PFSK-1 (cell line): ENCODE measurements at regions not wholly inside any gene's neighbourhood (a gene's known extent, or its start where the extent isn't known, plus 50 kb on each side); places are given as distances from the start of the nearest gene placed in this dataset.

Experiments used
- FOXP2 ChIP-seq: optimal IDR thresholded peaks from 2 replicates; pipeline ENCODE3; 2011; ENCODE audit warnings: borderline replicate concordance, control low read depth, inconsistent platforms; ENCODE audit not compliant: insufficient read depth; ENCODE audit errors: extremely low read length, extremely low read depth
- POLR2AphosphoS5 ChIP-seq: IDR thresholded peaks from 2 replicates; pipeline ENCODE4 v1.6.1; 2012; ENCODE audit warnings: low read depth, mild to moderate bottlenecking, control low read depth, low read length, moderate library complexity
- SIN3A ChIP-seq: IDR thresholded peaks from 2 replicates; pipeline ENCODE4 v1.6.1; 2012; ENCODE audit warnings: mild to moderate bottlenecking, low read length, moderate library complexity, borderline replicate concordance; ENCODE audit not compliant: insufficient read depth
- TAF1 ChIP-seq: IDR thresholded peaks from 2 replicates; pipeline ENCODE4 v1.6.1; 2012; ENCODE audit warnings: low read length, control low read depth, borderline replicate concordance; ENCODE audit not compliant: insufficient read depth
- TF ChIP-seq, protein P1 (sequence below), 2 experiments: IDR thresholded peaks; 2 replicates each; pipeline versions ENCODE4 v1.6.1 to v1.8.0; 2011 to 2012; ENCODE audit warnings: low read depth in 2 of 2, low read length in 2 of 2, control low read depth in 1 of 2, inconsistent platforms in 1 of 2, mild to moderate bottlenecking in 1 of 2, moderate library complexity in 1 of 2; ENCODE audit not compliant: insufficient read depth in 1 of 2

DNA sequence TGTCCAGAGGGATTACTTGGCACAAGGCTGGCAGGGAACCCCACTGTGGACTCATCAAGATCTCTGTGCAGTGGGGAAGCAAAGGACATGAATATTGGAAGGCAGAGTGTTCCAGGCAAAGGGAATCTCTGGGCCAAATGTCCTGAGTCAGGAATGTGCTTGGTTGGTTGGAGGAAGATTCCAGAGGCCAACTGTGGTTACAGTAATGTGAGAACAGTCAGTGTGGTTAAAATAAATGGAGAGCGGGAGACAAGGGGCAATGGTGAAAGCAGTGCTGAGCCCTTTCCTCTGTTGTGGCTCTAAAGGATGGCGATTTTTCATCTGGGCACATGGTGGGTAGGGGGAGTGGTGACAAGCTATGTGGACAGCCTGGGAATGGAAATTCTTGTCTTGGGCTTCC is 948.2 kb downstream of the BCL11B start:
- no peak for TF ChIP-seq POLR2AphosphoS5
- TF ChIP-seq FOXP2, result no peak
- no peak for TF ChIP-seq TAF1
- TF ChIP-seq SIN3A, result no peak
- TF ChIP-seq, protein P1, sequence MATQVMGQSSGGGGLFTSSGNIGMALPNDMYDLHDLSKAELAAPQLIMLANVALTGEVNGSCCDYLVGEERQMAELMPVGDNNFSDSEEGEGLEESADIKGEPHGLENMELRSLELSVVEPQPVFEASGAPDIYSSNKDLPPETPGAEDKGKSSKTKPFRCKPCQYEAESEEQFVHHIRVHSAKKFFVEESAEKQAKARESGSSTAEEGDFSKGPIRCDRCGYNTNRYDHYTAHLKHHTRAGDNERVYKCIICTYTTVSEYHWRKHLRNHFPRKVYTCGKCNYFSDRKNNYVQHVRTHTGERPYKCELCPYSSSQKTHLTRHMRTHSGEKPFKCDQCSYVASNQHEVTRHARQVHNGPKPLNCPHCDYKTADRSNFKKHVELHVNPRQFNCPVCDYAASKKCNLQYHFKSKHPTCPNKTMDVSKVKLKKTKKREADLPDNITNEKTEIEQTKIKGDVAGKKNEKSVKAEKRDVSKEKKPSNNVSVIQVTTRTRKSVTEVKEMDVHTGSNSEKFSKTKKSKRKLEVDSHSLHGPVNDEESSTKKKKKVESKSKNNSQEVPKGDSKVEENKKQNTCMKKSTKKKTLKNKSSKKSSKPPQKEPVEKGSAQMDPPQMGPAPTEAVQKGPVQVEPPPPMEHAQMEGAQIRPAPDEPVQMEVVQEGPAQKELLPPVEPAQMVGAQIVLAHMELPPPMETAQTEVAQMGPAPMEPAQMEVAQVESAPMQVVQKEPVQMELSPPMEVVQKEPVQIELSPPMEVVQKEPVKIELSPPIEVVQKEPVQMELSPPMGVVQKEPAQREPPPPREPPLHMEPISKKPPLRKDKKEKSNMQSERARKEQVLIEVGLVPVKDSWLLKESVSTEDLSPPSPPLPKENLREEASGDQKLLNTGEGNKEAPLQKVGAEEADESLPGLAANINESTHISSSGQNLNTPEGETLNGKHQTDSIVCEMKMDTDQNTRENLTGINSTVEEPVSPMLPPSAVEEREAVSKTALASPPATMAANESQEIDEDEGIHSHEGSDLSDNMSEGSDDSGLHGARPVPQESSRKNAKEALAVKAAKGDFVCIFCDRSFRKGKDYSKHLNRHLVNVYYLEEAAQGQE (IDR thresholded peaks at IDR 0.05; ENCODE audit: insufficient read depth in 1 of 2, low read depth in 2 of 2, low read length in 2 of 2), result no peak

DNA sequence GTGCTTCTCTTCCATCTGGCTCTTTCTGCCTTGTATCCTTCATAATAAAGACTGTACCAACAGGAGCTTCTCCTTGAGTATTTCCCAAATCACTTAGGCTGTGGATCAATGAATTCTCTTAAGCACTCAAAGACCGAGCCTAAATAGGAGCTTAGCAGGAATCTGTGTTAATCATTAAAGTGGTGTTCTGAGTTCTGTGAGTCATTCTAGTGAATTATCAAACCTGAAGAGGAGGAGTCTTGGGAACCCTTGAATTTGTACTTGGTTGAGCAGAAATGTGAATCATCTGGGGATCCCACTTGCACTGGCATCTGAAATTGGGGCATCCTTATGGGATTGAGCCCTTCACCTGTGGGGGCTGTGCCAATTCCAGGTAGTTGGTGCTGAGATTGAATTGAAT is 946.2 kb downstream of the BCL11B start:
- no peak for TF ChIP-seq TAF1
- TF ChIP-seq, protein P1 (IDR thresholded peaks at IDR 0.05; ENCODE audit: insufficient read depth in 1 of 2, low read depth in 2 of 2, low read length in 2 of 2), result no peak
- no peak for TF ChIP-seq SIN3A
- no peak for TF ChIP-seq FOXP2
- no peak for TF ChIP-seq POLR2AphosphoS5

DNA sequence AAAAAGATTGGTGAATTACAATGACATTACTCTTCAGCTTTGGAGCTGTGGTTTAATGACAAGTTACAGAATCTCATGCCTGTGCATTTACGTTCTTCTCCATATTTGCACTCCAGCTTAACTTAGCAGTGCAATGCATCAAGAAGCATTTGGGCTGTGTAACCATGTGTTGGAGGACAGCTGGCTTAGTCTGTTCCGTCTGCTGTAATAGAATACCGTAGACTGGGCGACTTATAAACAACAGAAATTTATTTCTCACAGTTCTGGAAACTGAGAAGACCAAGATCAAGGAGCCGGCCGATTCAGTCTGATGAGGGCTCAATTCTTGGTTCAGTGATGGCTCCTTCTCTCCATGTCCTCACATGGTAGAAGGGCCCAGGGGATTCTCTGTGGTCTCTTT is 943.5 kb downstream of the BCL11B start:
- TF ChIP-seq FOXP2, result no peak
- TF ChIP-seq POLR2AphosphoS5, result no peak
- TF ChIP-seq SIN3A, result no peak
- no peak for TF ChIP-seq TAF1
- TF ChIP-seq, protein P1 (IDR thresholded peaks at IDR 0.05; ENCODE audit: insufficient read depth in 1 of 2, low read depth in 2 of 2, low read length in 2 of 2), result no peak

DNA sequence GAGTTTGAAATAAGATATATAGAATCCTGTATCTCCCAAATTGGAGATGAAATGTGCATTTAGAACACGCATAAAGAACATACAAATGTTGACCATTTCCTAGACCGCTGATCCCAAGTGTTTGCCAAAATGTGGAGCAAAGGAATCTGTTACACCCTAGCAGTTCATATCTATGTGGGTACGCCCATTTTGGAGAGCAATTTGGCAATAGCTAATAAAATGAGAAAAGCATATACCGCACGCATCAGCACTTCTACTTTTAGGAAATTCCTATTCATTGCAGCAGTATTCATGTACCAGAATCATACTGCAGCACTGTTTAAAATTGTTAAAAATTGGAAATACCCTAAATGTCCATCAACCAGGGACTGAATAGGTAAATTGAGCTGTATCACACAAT is 937.8 kb downstream of the BCL11B start:
- TF ChIP-seq, protein P1 (IDR thresholded peaks at IDR 0.05; ENCODE audit: insufficient read depth in 1 of 2, low read depth in 2 of 2, low read length in 2 of 2), result no peak
- TF ChIP-seq TAF1 (no peak), SIN3A (no peak), POLR2AphosphoS5 (no peak), FOXP2 (no peak)

DNA sequence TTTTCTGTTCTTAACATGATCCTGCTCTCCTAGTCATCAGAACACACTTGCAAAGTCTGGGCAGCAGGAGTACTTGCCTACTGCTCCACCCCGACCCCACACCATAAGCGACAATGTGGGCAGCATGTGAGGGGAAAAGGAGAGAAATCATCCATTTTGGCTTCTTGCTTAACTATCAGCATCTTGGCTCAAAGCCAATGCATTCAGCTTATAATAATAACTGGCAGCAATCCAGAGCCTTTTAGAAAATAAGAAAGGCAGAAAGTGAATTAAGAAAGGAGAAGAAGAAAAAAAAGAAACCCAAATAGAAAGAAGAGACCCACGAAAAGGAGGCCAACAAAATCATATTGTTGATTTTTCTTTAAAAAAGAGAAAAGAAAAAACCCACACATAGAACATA is 930.8 kb downstream of the BCL11B start:
- TF ChIP-seq SIN3A (no peak), FOXP2 (no peak), TAF1 (no peak)

DNA sequence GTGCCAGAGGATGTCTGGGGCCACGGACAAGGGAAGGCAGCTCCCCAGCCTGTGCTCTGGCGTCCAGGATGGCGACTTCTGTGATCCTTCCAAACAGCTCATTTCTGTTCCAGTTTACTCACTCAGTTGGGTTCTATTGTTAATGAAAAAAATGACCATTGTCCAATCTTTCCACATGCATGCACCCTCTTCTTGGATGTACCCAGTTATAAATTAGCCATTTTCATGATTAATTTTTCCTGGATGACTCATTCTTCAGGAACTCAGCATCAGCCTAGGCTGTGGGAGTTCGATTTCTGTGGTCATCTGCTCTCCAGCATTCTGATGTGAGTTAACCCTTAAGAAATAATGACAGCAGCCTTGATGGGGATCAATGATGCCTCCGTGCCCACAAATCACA is 926.8 kb downstream of the BCL11B start:
- TF ChIP-seq FOXP2 (no peak), TAF1 (no peak), SIN3A (no peak), POLR2AphosphoS5 (no peak)
- TF ChIP-seq, protein P1 (IDR thresholded peaks at IDR 0.05; ENCODE audit: insufficient read depth in 1 of 2, low read depth in 2 of 2, low read length in 2 of 2), result no peak
